ENCODE measurements at regions not wholly inside any gene's neighbourhood (a gene's known extent, or its start where the extent isn't known, plus 50 kb on each side); places are given as distances from the start of the nearest gene placed in this dataset.

DNA sequence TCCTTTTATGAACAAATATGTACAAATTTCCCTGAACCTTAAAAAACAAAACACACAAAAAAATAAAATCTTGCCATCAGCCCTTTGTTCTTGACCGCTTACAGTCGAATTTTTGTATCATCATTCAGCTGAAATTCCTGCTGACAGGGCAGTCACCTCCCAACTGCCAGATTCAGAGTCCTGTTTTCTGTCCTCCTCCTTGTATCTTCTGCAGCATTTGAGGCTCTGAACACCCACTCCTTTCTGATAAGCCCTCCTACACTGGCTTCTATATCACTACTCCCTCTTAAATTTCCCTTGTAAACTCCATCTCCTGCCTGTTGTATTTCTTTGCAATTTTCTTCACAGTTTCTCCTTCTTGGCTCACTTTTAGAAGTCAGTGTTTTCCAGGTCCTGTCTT, 77.8 kb upstream of the CCN6 start:
- peaks cover 5 to 19% of the 10 kb centered on the region in 2 donors for H3K4me1 ChIP-seq (ENCODE audit: control insufficient read depth in 1 of 2, low read depth in 2 of 2)
- ATAC-seq (ENCODE audit: insufficient number of reproducible peaks, low FRiP score, low read depth) (no peak), DNase-seq (ENCODE audit: low spot score) (no peak)
- no peak overlapping the region for H3K27ac ChIP-seq
- no peaks in the 10 kb centered on the region for H3K9me3 ChIP-seq
- H3K36me3 ChIP-seq, result no peaks in the 10 kb centered on the region
- TF ChIP-seq, protein P1, sequence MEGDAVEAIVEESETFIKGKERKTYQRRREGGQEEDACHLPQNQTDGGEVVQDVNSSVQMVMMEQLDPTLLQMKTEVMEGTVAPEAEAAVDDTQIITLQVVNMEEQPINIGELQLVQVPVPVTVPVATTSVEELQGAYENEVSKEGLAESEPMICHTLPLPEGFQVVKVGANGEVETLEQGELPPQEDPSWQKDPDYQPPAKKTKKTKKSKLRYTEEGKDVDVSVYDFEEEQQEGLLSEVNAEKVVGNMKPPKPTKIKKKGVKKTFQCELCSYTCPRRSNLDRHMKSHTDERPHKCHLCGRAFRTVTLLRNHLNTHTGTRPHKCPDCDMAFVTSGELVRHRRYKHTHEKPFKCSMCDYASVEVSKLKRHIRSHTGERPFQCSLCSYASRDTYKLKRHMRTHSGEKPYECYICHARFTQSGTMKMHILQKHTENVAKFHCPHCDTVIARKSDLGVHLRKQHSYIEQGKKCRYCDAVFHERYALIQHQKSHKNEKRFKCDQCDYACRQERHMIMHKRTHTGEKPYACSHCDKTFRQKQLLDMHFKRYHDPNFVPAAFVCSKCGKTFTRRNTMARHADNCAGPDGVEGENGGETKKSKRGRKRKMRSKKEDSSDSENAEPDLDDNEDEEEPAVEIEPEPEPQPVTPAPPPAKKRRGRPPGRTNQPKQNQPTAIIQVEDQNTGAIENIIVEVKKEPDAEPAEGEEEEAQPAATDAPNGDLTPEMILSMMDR (IDR thresholded peaks at IDR 0.05), result no peak
- H3K27me3 ChIP-seq (replicated peaks; ENCODE audit: insufficient read depth), result no peaks in the 10 kb centered on the region
- no peak overlapping the region for H3K4me3 ChIP-seq

DNA sequence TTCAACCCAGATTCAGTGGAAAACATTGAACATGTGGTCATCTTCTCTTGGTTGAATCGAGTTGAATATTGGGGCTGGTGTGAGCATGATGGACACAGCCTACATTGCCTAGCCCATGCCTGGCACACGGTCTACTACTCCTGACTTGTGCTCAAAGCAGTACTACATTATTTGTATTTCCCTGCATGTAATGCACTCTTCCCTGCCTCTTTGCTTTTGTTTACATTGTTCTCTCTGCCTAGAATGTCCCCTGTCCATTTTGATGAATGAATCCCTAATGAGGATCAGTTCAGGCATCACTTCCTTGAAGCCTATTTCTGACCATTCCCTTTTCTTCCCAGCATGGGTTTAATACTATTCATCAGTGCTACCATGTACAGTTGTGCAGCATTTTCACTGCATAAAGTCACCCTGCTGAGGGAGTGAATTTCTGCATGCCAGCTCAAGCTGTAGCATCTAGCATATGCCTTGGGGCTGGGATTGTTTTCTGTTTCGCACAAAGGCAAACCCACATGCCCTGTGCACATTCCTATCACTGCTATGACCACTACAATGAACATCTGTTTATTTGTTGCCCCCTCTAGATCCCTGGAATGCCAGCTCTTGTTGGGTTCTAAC, 75.3 kb upstream of the CCN6 start:
- ATAC-seq (ENCODE audit: insufficient number of reproducible peaks, low FRiP score, low read depth) (no peak), DNase-seq (ENCODE audit: low spot score) (no peak)
- H3K27me3 ChIP-seq (replicated peaks; ENCODE audit: insufficient read depth), result no peaks in the 10 kb centered on the region
- no peaks in the 10 kb centered on the region for H3K9me3 ChIP-seq
- H3K27ac ChIP-seq, result no peak overlapping the region
- peaks cover 4 to 7% of the 10 kb centered on the region in 2 donors for H3K4me1 ChIP-seq (ENCODE audit: control insufficient read depth in 1 of 2, low read depth in 2 of 2)
- no peaks in the 10 kb centered on the region for H3K36me3 ChIP-seq
- TF ChIP-seq, protein P1 (IDR thresholded peaks at IDR 0.05), result no peak
- no peak overlapping the region for H3K4me3 ChIP-seq

DNA sequence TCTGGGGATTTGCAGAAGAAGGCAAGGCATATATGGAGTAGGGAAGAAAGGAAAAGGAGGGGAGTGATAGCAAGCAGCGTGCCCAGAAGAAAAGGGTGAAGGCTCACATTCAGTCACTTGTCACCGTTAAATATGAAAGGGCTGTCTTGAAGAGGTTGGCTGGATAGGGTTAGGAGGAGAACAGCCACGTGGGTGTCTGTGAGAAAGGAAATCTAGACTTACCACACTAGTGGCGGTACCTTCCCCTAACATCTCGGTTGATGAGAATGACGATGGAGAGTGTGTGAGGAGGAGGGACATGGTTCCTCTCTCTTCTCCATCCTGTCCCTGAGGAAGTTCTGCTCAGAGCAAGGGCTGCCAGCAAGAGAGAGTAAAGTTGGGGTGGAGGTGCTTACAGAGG, 74.3 kb upstream of the CCN6 start:
- Histone ChIP-seq H3K27ac (no peak overlapping the region), H3K27me3 (replicated peaks; ENCODE audit: insufficient read depth) (no peaks in the 10 kb centered on the region), H3K36me3 (no peaks in the 10 kb centered on the region), H3K9me3 (no peaks in the 10 kb centered on the region), H3K4me1 (ENCODE audit: control insufficient read depth in 1 of 2, low read depth in 2 of 2) (no peaks in the 10 kb centered on the region), H3K4me3 (no peak overlapping the region)
- DNase-seq (ENCODE audit: low spot score) (no peak), ATAC-seq (ENCODE audit: insufficient number of reproducible peaks, low FRiP score, low read depth) (no peak)
- TF ChIP-seq, protein P1 (IDR thresholded peaks at IDR 0.05), result no peak

- DNase-seq (ENCODE audit: low spot score) (no peak), ATAC-seq (ENCODE audit: insufficient number of reproducible peaks, low FRiP score, low read depth) (no peak)
- TF ChIP-seq, protein P1 (IDR thresholded peaks at IDR 0.05), result no peak
- no peaks in the 10 kb centered on the region for H3K36me3 ChIP-seq
- no peak overlapping the region for H3K27ac ChIP-seq
- no peaks in the 10 kb centered on the region for H3K4me1 ChIP-seq (ENCODE audit: control insufficient read depth in 1 of 2, low read depth in 2 of 2)
- H3K9me3 ChIP-seq, result no peaks in the 10 kb centered on the region
- no peaks in the 10 kb centered on the region for H3K27me3 ChIP-seq (replicated peaks; ENCODE audit: insufficient read depth)
- H3K4me3 ChIP-seq, result no peak overlapping the region
These were observed 73.8 kb upstream of the CCN6 start for GRCh38 chr6:111980143-111980542.

GRCh38 chr6:111980971-111981840, 72.7 kb upstream of the CCN6 start:
- no peaks in the 10 kb centered on the region for H3K4me1 ChIP-seq (ENCODE audit: control insufficient read depth in 1 of 2, low read depth in 2 of 2)
- no peak overlapping the region for H3K4me3 ChIP-seq
- H3K9me3 ChIP-seq, result no peaks in the 10 kb centered on the region
- DNase-seq (ENCODE audit: low spot score) (no peak), ATAC-seq (ENCODE audit: insufficient number of reproducible peaks, low FRiP score, low read depth) (no peak)
- no peaks in the 10 kb centered on the region for H3K27me3 ChIP-seq (replicated peaks; ENCODE audit: insufficient read depth)
- H3K27ac ChIP-seq, result no peak overlapping the region
- H3K36me3 ChIP-seq, result no peaks in the 10 kb centered on the region
- TF ChIP-seq, protein P1 (IDR thresholded peaks at IDR 0.05), result no peak

All from thoracic aorta (tissue), 2 donors.